OCI-LY7 (cell line): ENCODE measurements at regions not wholly inside any gene's neighbourhood (a gene's known extent, or its start where the extent isn't known, plus 50 kb on each side); places are given as distances from the start of the nearest gene placed in this dataset.
"Not testable (repeated sequence)": the region's sequence is repeated elsewhere in the genome, so short reads cannot be mapped to it uniquely, and the experiment has no call there.

Experiments used
- BruUV-seq: library from RNA; stranded (reverse); fragments of 400-500 nt; replicated peaks from 2 replicates; lab custom pipeline; 2021; lab: Mats Ljungman, UMichigan
- CTCF ChIA-PET: fragments of 300-600 bp; sonication (Branson Sonifier 250); formaldehyde crosslinking; loops from one replicate; lab custom pipeline; 2022; ENCODE audit warnings: antibody characterized with exemption; ENCODE audit not compliant: unreplicated experiment; lab: Charles Lee
- POLR2A ChIA-PET: fragments of 300-600 bp; sonication (Branson Sonifier 250); formaldehyde crosslinking; loops from one replicate; lab custom pipeline; 2022; ENCODE audit warnings: antibody characterized with exemption; lab: Charles Lee
- DNase-seq: peaks from one replicate; pipeline ENCODE4 v3.0.0-alpha.2; 2015; ENCODE audit warnings: low spot score
- H2AFZ ChIP-seq: fragments of 200-600 bp; sonication (generic), shearing (Covaris generic); 2 replicates; pipeline ENCODE4 v1.6.1; 2014; ENCODE audit warnings: mild to moderate bottlenecking, antibody characterized with exemption, low read length, moderate library complexity
- H3K27ac ChIP-seq: fragments of 200-600 bp; sonication (generic); 2 replicates; pipeline ENCODE4 v1.5.1; 2014; ENCODE audit warnings: mixed run types, low read depth, mild to moderate bottlenecking, moderate library complexity, low read length, inconsistent platforms; ENCODE audit not compliant: poor library complexity, severe bottlenecking
- H3K36me3 ChIP-seq: fragments of 200-600 bp; sonication (generic); 2 replicates; pipeline ENCODE4 v1.6.1; 2014; ENCODE audit warnings: mild to moderate bottlenecking, antibody characterized with exemption, low read length, moderate library complexity, mixed read lengths; ENCODE audit not compliant: insufficient read depth
- H3K4me1 ChIP-seq: fragments of 200-600 bp; sonication (generic); 2 replicates; pipeline ENCODE4 v1.5.1; 2014; ENCODE audit warnings: mild to moderate bottlenecking, low read length; ENCODE audit not compliant: insufficient read depth, poor library complexity, severe bottlenecking
- H3K4me2 ChIP-seq: fragments of 200-600 bp; sonication (generic); 2 replicates; pipeline ENCODE4 v1.6.1; 2014; ENCODE audit warnings: mild to moderate bottlenecking, low read length
- H3K4me3 ChIP-seq: fragments of 200-600 bp; sonication (generic); 2 replicates; pipeline ENCODE4 v1.5.1; 2014; ENCODE audit warnings: mild to moderate bottlenecking, low read depth, low read length; ENCODE audit not compliant: poor library complexity, severe bottlenecking
- H3K79me2 ChIP-seq: fragments of 200-600 bp; sonication (generic); 2 replicates; pipeline ENCODE4 v1.6.1; 2016; ENCODE audit warnings: low read depth, mild to moderate bottlenecking, low read length, moderate library complexity, mixed read lengths; ENCODE audit not compliant: insufficient read depth
- H3K9me2 ChIP-seq: fragments of 200-600 bp; sonication (generic); 2 replicates; pipeline ENCODE4 v1.6.1; 2016; ENCODE audit warnings: mild to moderate bottlenecking, low read length, mixed read lengths; ENCODE audit not compliant: insufficient read depth
- H3K9me3 ChIP-seq: fragments of 200-600 bp; sonication (generic); 2 replicates; pipeline ENCODE4 v1.6.1; 2014; ENCODE audit warnings: mild to moderate bottlenecking, mixed run types, low read length, mixed read lengths
- H4K20me1 ChIP-seq: fragments of 200-600 bp; sonication (generic); 2 replicates; pipeline ENCODE4 v1.6.1; 2014; ENCODE audit warnings: mild to moderate bottlenecking, antibody characterized with exemption, low read length, moderate library complexity, mixed read lengths; ENCODE audit not compliant: insufficient read depth
- CTCF ChIP-seq: fragments of 200-600 bp; sonication (generic); conservative IDR thresholded peaks from 2 replicates; pipeline ENCODE4 v1.5.1; 2014; ENCODE audit warnings: mild to moderate bottlenecking, antibody characterized with exemption, low read length, moderate library complexity, mixed read lengths
- EZH2phosphoT487 ChIP-seq: fragments of 200-600 bp; sonication (generic); IDR thresholded peaks from 2 replicates; pipeline ENCODE4 v1.6.1; 2018; ENCODE audit warnings: low read depth, borderline replicate concordance, mild to moderate bottlenecking, mixed run types, antibody characterized with exemption, low read length, moderate library complexity, mixed read lengths
- intact Hi-C: fragments of 100-400 bp; cut with micrococcal nuclease; formaldehyde crosslinking; loops from one replicate; pipeline ENCODE4 v1.10.0; 2022; ENCODE audit not compliant: unreplicated experiment

DNA sequence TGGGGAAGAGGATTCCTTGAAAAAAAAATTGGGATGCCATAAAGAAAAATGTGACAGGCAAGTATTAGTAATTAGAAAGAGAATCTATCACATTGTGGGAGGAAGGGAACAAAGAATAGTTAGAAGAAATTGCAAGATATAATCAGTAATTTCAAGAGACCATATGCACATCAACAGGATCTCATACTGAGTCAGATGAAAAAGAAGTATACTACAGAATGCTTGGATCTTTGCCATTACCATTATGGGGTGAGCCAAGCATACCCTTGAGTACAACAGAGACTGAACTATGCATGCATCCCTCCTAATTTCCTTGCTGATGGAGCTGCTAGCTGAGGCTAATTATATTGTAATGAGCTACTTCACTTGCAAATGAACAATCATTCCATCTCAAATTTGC lies 287.6 kb downstream of the PAPSS1 start:
- Histone ChIP-seq H3K4me3 (no peak overlapping the region), H3K27ac (no peak overlapping the region), H4K20me1 (no peaks in the 10 kb centered on the region), H3K4me1 (no peaks in the 10 kb centered on the region), H3K9me2 (no peaks in the 10 kb centered on the region), H3K4me2 (no peak overlapping the region), H3K36me3 (no peaks in the 10 kb centered on the region), H3K79me2 (no peaks in the 10 kb centered on the region), H2AFZ (no peak overlapping the region), H3K9me3 (no peaks in the 10 kb centered on the region)
- CTCF ChIA-PET = no interaction called here
- no peak for DNase-seq
- POLR2A ChIA-PET = no interaction called here
- TF ChIP-seq CTCF = no peak
- no peak for TF ChIP-seq EZH2phosphoT487
- intact Hi-C loops = no loop called here
- BruUV-seq = no TSS peak

DNA sequence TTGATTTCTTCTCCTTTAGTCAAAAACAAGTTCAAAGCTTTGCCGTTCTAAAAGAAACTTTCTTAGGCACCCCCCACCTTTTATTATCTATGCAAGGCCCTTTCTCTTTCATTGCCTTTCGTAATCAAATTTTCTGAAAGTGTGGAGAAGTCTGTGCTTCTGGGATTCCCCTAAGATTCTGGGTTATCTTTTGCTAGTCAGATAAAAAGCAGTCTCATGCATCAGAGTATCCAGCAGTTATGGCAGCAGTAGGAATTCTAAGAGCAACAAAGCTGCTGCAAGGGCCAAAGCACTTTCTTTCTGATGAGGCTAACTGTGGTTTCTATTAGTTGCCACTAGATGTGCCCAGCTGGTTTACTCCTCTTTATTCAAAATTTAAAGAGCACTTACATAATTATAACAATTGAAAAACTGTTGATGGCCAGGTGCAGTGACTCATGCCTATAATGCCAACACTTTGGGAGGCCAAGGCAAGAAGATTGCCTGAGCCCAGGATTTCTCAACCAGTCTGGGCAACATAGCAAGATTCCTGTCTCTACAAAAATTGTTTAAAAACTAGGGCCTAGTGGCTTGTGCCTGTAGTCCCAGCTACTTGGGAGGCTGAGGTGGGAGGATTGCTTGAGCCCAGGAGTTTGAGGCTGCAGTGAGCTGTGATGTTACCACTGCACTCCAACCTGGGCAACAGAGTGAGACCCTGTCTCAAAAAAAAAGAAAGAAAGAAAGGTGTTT lies 296.2 kb downstream of the PAPSS1 start:
- H3K9me2 ChIP-seq = no peaks in the 10 kb centered on the region
- H3K27ac ChIP-seq = no peak overlapping the region
- no TSS peak for BruUV-seq
- ChIA-PET CTCF (no interaction called here), POLR2A (no interaction called here)
- H3K9me3 ChIP-seq = no peaks in the 10 kb centered on the region
- H4K20me1 ChIP-seq = no peaks in the 10 kb centered on the region
- DNase-seq = no peak
- H3K36me3 ChIP-seq = no peaks in the 10 kb centered on the region
- intact Hi-C loops = no loop called here
- no peak for TF ChIP-seq CTCF
- H3K4me3 ChIP-seq = no peak overlapping the region
- H2AFZ ChIP-seq = no peak overlapping the region
- no peak overlapping the region for H3K4me2 ChIP-seq
- H3K79me2 ChIP-seq = no peaks in the 10 kb centered on the region
- no peaks in the 10 kb centered on the region for H3K4me1 ChIP-seq

GRCh38 chr4:107419536-107419935 lies 300.5 kb downstream of the PAPSS1 start:
- intact Hi-C loops, H3K79me2 ChIP-seq, DNase-seq, H3K4me2 ChIP-seq, H4K20me1 ChIP-seq, H2AFZ ChIP-seq, POLR2A ChIA-PET, H3K4me3 ChIP-seq, H3K4me1 ChIP-seq, CTCF ChIA-PET, H3K9me3 ChIP-seq, BruUV-seq, H3K27ac ChIP-seq, H3K9me2 ChIP-seq, H3K36me3 ChIP-seq: not testable (repeated sequence)
